ENCODE measurements at regions not wholly inside any gene's neighbourhood (a gene's known extent, or its start where the extent isn't known, plus 50 kb on each side); places are given as distances from the start of the nearest gene placed in this dataset.
"Not testable (repeated sequence)": the region's sequence is repeated elsewhere in the genome, so short reads cannot be mapped to it uniquely, and the experiment has no call there.

DNA sequence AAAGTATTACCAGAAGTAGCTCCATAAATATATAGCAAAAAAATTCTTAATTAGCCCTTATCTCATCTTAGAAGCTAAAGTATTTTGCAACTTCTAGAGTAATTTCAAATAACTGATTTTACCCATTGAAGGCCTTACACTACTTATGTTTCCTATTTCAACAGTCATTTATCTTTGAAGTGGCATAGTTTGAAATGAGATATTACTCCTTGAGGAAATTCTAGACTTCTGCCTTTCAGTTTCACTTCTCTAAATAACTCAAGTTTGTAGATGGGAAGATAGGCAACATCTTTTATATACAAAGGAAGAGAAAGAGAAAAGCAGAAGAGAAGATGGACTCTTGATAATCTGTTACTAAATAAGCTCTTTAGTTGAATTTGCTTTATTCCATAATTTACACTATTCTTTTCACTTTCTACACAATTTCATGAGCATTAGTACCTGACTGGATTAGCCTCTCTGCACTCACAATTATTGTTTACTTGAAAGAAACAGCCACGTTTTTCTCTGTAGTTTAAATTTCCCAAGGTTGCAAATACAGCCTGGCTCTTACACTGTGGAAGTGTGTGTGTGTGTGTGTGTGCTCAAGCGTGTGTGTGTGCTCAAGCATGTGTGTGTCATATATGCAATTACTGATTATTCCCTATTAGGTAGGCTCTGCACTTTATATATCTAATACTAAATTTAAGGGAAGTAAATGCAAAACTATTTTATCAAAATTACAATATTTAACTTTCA lies 60.6 kb upstream of the EMB start:
- no peak overlapping the region for H2AFZ ChIP-seq (ENCODE audit: control insufficient read depth, low read length)
- H3K9me3 ChIP-seq (ENCODE audit: control insufficient read depth, low read depth, low read length), result no peaks in the 10 kb centered on the region
- no peak overlapping the region for H3K27ac ChIP-seq (ENCODE audit: control insufficient read depth, insufficient read depth, low read length)
- no peaks in the 10 kb centered on the region for H4K20me1 ChIP-seq (ENCODE audit: control insufficient read depth, extremely low read depth, insufficient read depth, low read length)
- H3K4me2 ChIP-seq (ENCODE audit: control insufficient read depth, extremely low read depth, insufficient read depth, low read depth, low read length), result no peak overlapping the region
- H3K4me1 ChIP-seq (ENCODE audit: control insufficient read depth, extremely low read depth, insufficient read depth, low read length), result no peaks in the 10 kb centered on the region
- H3K27me3 ChIP-seq (ENCODE audit: control insufficient read depth, extremely low read depth, insufficient read depth, low read length), result no peaks in the 10 kb centered on the region
- no peak for FAIRE-seq
- no peaks in the 10 kb centered on the region for H3K9me1 ChIP-seq (ENCODE audit: control insufficient read depth, extremely low read depth, insufficient read depth, low read length)
- TF ChIP-seq EZH2 (IDR thresholded peaks at IDR 0.05; ENCODE audit: low read length), result no peak
- TF ChIP-seq, protein P1, sequence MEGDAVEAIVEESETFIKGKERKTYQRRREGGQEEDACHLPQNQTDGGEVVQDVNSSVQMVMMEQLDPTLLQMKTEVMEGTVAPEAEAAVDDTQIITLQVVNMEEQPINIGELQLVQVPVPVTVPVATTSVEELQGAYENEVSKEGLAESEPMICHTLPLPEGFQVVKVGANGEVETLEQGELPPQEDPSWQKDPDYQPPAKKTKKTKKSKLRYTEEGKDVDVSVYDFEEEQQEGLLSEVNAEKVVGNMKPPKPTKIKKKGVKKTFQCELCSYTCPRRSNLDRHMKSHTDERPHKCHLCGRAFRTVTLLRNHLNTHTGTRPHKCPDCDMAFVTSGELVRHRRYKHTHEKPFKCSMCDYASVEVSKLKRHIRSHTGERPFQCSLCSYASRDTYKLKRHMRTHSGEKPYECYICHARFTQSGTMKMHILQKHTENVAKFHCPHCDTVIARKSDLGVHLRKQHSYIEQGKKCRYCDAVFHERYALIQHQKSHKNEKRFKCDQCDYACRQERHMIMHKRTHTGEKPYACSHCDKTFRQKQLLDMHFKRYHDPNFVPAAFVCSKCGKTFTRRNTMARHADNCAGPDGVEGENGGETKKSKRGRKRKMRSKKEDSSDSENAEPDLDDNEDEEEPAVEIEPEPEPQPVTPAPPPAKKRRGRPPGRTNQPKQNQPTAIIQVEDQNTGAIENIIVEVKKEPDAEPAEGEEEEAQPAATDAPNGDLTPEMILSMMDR (optimal IDR thresholded peaks at IDR 0.05 in 1 of 3, IDR thresholded peaks at IDR 0.05 in 1 of 3, conservative IDR thresholded peaks at IDR 0.05 in 1 of 3; ENCODE audit: extremely low read depth in 1 of 3, insufficient read depth in 2 of 3, low read length in 3 of 3), result no peak
- no peaks in the 10 kb centered on the region for H3K79me2 ChIP-seq (ENCODE audit: control insufficient read depth, insufficient read depth, low read length)
- dilution Hi-C loops (cut with MboI; ENCODE audit: extremely low pct_ligation_motif_present, low sequenced_read_pairs), result no loop called here
- no peaks in the 10 kb centered on the region for H3K36me3 ChIP-seq (ENCODE audit: control insufficient read depth in 2 of 2, extremely low read depth in 1 of 2, insufficient read depth in 2 of 2, low read length in 2 of 2)
- no peak overlapping the region for H3K4me3 ChIP-seq (ENCODE audit: control insufficient read depth in 2 of 3, extremely low read depth in 1 of 3, insufficient read depth in 2 of 3, low read depth in 1 of 3, low read length in 3 of 3)
- DNase-seq (ENCODE audit: low read depth, low spot score), result no peak
- no peak overlapping the region for H3K9ac ChIP-seq (ENCODE audit: control insufficient read depth, extremely low read depth, insufficient read depth, low read length)

DNA sequence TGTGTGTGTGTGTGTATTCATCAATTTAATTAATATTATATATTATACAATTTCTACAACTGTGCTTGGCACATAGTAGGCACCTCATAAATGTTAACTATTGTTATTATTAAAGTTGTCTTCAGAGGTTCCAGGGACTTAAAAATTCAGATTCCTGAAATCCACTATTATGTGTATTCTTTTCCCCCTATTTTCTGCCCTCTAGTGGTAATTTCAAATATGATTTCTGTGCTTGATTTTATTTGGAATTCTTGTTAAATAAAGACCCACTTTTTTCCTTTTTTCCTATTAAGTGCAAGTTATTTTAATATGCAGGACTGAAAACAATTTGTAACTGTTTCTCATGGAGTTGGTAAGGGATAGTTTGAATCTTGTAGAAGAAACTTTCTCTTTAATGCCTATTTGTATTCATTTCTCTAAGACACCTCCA lies 72.0 kb upstream of the EMB start:
- H3K9me3 ChIP-seq (ENCODE audit: control insufficient read depth, low read depth, low read length); H3K4me1 ChIP-seq (ENCODE audit: control insufficient read depth, extremely low read depth, insufficient read depth, low read length); H3K4me2 ChIP-seq (ENCODE audit: control insufficient read depth, extremely low read depth, insufficient read depth, low read depth, low read length); H3K36me3 ChIP-seq (ENCODE audit: control insufficient read depth in 2 of 2, extremely low read depth in 1 of 2, insufficient read depth in 2 of 2, low read length in 2 of 2); H3K9ac ChIP-seq (ENCODE audit: control insufficient read depth, extremely low read depth, insufficient read depth, low read length); H3K9me1 ChIP-seq (ENCODE audit: control insufficient read depth, extremely low read depth, insufficient read depth, low read length); dilution Hi-C loops (cut with MboI; ENCODE audit: extremely low pct_ligation_motif_present, low sequenced_read_pairs); H3K27me3 ChIP-seq (ENCODE audit: control insufficient read depth, extremely low read depth, insufficient read depth, low read length); H3K27ac ChIP-seq (ENCODE audit: control insufficient read depth, insufficient read depth, low read length); H2AFZ ChIP-seq (ENCODE audit: control insufficient read depth, low read length); H3K4me3 ChIP-seq (ENCODE audit: control insufficient read depth in 2 of 3, extremely low read depth in 1 of 3, insufficient read depth in 2 of 3, low read depth in 1 of 3, low read length in 3 of 3); H4K20me1 ChIP-seq (ENCODE audit: control insufficient read depth, extremely low read depth, insufficient read depth, low read length); DNase-seq (ENCODE audit: low read depth, low spot score); H3K79me2 ChIP-seq (ENCODE audit: control insufficient read depth, insufficient read depth, low read length): not testable (repeated sequence)
- peak; percentile 73 for FAIRE-seq

DNA sequence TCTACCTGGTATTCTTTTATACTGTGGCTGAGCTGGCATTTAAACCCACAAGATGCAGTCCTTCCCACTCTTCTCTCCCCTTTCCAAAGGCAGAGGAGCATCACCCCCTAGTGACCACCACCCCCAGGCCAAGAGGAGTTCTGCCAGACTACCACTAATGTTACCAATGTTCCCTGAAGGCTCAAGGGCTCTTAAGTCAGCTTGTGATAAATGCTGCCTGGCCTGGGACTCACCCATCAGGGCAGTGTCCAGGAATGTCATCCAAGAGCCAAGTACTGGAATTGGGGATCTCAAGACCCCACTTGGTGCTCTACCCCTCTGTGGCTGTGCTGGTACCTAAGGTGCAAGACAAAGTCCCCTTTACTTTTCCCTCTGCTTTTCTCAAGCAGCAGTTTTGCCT lies 80.0 kb upstream of the EMB start:
- H4K20me1 ChIP-seq (ENCODE audit: control insufficient read depth, extremely low read depth, insufficient read depth, low read length); H3K27ac ChIP-seq (ENCODE audit: control insufficient read depth, insufficient read depth, low read length); H3K4me3 ChIP-seq (ENCODE audit: control insufficient read depth in 2 of 3, extremely low read depth in 1 of 3, insufficient read depth in 2 of 3, low read depth in 1 of 3, low read length in 3 of 3); H3K9ac ChIP-seq (ENCODE audit: control insufficient read depth, extremely low read depth, insufficient read depth, low read length); DNase-seq (ENCODE audit: low read depth, low spot score); H3K9me1 ChIP-seq (ENCODE audit: control insufficient read depth, extremely low read depth, insufficient read depth, low read length); H3K36me3 ChIP-seq (ENCODE audit: control insufficient read depth in 2 of 2, extremely low read depth in 1 of 2, insufficient read depth in 2 of 2, low read length in 2 of 2); H3K9me3 ChIP-seq (ENCODE audit: control insufficient read depth, low read depth, low read length); H3K27me3 ChIP-seq (ENCODE audit: control insufficient read depth, extremely low read depth, insufficient read depth, low read length); H3K4me1 ChIP-seq (ENCODE audit: control insufficient read depth, extremely low read depth, insufficient read depth, low read length); H3K4me2 ChIP-seq (ENCODE audit: control insufficient read depth, extremely low read depth, insufficient read depth, low read depth, low read length); H2AFZ ChIP-seq (ENCODE audit: control insufficient read depth, low read length); dilution Hi-C loops (cut with MboI; ENCODE audit: extremely low pct_ligation_motif_present, low sequenced_read_pairs); H3K79me2 ChIP-seq (ENCODE audit: control insufficient read depth, insufficient read depth, low read length); FAIRE-seq: not testable (repeated sequence)

DNA sequence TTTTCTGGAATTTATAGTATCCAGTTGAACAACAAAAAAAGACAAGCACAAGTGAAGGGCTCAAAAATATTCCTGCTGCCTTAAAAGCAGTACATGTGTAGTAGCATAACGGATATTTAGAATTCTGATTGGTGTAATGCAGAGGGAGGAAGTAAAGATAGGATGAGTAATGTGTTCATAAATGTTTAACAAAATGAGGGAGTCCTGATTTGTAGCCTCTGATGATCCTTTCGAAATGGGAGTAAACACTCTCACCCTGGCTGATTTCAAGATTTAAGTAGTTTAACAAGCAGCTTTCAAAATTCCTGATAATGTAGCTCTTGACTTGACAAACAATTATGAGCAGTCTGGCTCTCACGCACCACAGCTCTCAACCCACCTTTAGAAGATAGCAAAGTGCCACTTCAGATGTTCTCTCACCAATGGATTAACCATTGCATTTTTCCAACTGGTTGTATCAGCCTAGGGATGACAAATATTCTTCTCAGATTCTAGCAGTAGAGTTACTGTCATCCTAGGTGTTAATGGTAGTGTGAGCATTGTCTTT lies 86.5 kb upstream of the EMB start:
- DNase-seq (ENCODE audit: low read depth, low spot score); H3K4me1 ChIP-seq (ENCODE audit: control insufficient read depth, extremely low read depth, insufficient read depth, low read length); H3K4me2 ChIP-seq (ENCODE audit: control insufficient read depth, extremely low read depth, insufficient read depth, low read depth, low read length); FAIRE-seq; H3K9ac ChIP-seq (ENCODE audit: control insufficient read depth, extremely low read depth, insufficient read depth, low read length); dilution Hi-C loops (cut with MboI; ENCODE audit: extremely low pct_ligation_motif_present, low sequenced_read_pairs); H3K9me3 ChIP-seq (ENCODE audit: control insufficient read depth, low read depth, low read length); H3K36me3 ChIP-seq (ENCODE audit: control insufficient read depth in 2 of 2, extremely low read depth in 1 of 2, insufficient read depth in 2 of 2, low read length in 2 of 2); H4K20me1 ChIP-seq (ENCODE audit: control insufficient read depth, extremely low read depth, insufficient read depth, low read length); H3K79me2 ChIP-seq (ENCODE audit: control insufficient read depth, insufficient read depth, low read length); H3K4me3 ChIP-seq (ENCODE audit: control insufficient read depth in 2 of 3, extremely low read depth in 1 of 3, insufficient read depth in 2 of 3, low read depth in 1 of 3, low read length in 3 of 3); H2AFZ ChIP-seq (ENCODE audit: control insufficient read depth, low read length); H3K27ac ChIP-seq (ENCODE audit: control insufficient read depth, insufficient read depth, low read length); H3K27me3 ChIP-seq (ENCODE audit: control insufficient read depth, extremely low read depth, insufficient read depth, low read length); H3K9me1 ChIP-seq (ENCODE audit: control insufficient read depth, extremely low read depth, insufficient read depth, low read length): not testable (repeated sequence)

Data from keratinocyte (primary cell).